Cardiac septum (tissue), 1 donor: ENCODE measurements at regions not wholly inside any gene's neighbourhood (a gene's known extent, or its start where the extent isn't known, plus 50 kb on each side); places are given as distances from the start of the nearest gene placed in this dataset.

Experiments used
- DNase-seq: peaks from one replicate; pipeline ENCODE4 v3.0.0-alpha.2; 2020; ENCODE audit warnings: low spot score
- intact Hi-C: fragments of 100-400 bp; cut with DNase I; formaldehyde crosslinking; loops from one replicate; pipeline ENCODE4 v1.14.0; 2022
- donor health status: DM: no; HTN: no; CAD: no.

GRCh38 chr11:37552284-37552683 is 954.2 kb upstream of the RAG2 start:
- intact Hi-C loops: no loop called here
- DNase-seq: no peak

- intact Hi-C loops: no loop called here
- DNase-seq: no peak
Measured at GRCh38 chr11:37544491-37544890, 946.5 kb upstream of the RAG2 start.

- intact Hi-C loops: no loop called here
- no peak for DNase-seq
Measured at GRCh38 chr11:37533830-37534229, 935.8 kb upstream of the RAG2 start.

- intact Hi-C loops: no loop called here
Measured at GRCh38 chr11:37533087-37533486, 935.1 kb upstream of the RAG2 start.

GRCh38 chr11:37532271-37532670 is 934.2 kb upstream of the RAG2 start:
- DNase-seq: no peak
- intact Hi-C loops: no loop called here

More at GRCh38 chr11:37533087-37533486, 935.1 kb upstream of the RAG2 start:
- DNase-seq: no peak

GRCh38 chr11:37527545-37527944 is 929.5 kb upstream of the RAG2 start:
- intact Hi-C loops: no loop called here
- no peak for DNase-seq

GRCh38 chr11:37525336-37525735 is 927.3 kb upstream of the RAG2 start:
- no peak for DNase-seq
- intact Hi-C loops: no loop called here

GRCh38 chr11:37519781-37520180 is 921.7 kb upstream of the RAG2 start:
- DNase-seq: no peak

GRCh38 chr11:37512156-37512780 is 914.2 kb upstream of the RAG2 start:
- intact Hi-C loops: no loop called here

More at GRCh38 chr11:37519781-37520180, 921.7 kb upstream of the RAG2 start:
- intact Hi-C loops: no loop called here

GRCh38 chr11:37511425-37511933 is 913.4 kb upstream of the RAG2 start:
- DNase-seq: no peak
- intact Hi-C loops: no loop called here

More at GRCh38 chr11:37512156-37512780, 914.2 kb upstream of the RAG2 start:
- no peak for DNase-seq

GRCh38 chr11:37509506-37509905 is 911.5 kb upstream of the RAG2 start:
- intact Hi-C loops: no loop called here

GRCh38 chr11:37506531-37506930 is 908.5 kb upstream of the RAG2 start:
- intact Hi-C loops: no loop called here
- no peak for DNase-seq

More at GRCh38 chr11:37509506-37509905, 911.5 kb upstream of the RAG2 start:
- DNase-seq: no peak

GRCh38 chr11:37505406-37505805 is 907.4 kb upstream of the RAG2 start:
- intact Hi-C loops: no loop called here
- no peak for DNase-seq

- intact Hi-C loops: no loop called here
- no peak for DNase-seq
Measured at GRCh38 chr11:37504921-37505320, 906.9 kb upstream of the RAG2 start.

GRCh38 chr11:37504060-37504611 is 906.1 kb upstream of the RAG2 start:
- intact Hi-C loops: no loop called here

GRCh38 chr11:37503411-37504059 is 905.5 kb upstream of the RAG2 start:
- intact Hi-C loops: no loop called here
- DNase-seq: no peak

More at GRCh38 chr11:37504060-37504611, 906.1 kb upstream of the RAG2 start:
- DNase-seq: no peak

- no peak for DNase-seq
- intact Hi-C loops: no loop called here
Measured at GRCh38 chr11:37502202-37502601, 904.2 kb upstream of the RAG2 start.

GRCh38 chr11:37500425-37500824 is 902.4 kb upstream of the RAG2 start:
- intact Hi-C loops: no loop called here
- no peak for DNase-seq

GRCh38 chr11:37497326-37497725 is 899.3 kb upstream of the RAG2 start:
- intact Hi-C loops: no loop called here
- no peak for DNase-seq

GRCh38 chr11:37496201-37496600 is 898.2 kb upstream of the RAG2 start:
- no peak for DNase-seq
- intact Hi-C loops: no loop called here

- DNase-seq: no peak
- intact Hi-C loops: no loop called here
Measured at GRCh38 chr11:37484298-37484697, 886.3 kb upstream of the RAG2 start.
